ENCODE measurements at regions not wholly inside any gene's neighbourhood (a gene's known extent, or its start where the extent isn't known, plus 50 kb on each side); places are given as distances from the start of the nearest gene placed in this dataset.
A peak's percentile ranks its signal among the peaks of the same experiment; 100 is the strongest.

DNA sequence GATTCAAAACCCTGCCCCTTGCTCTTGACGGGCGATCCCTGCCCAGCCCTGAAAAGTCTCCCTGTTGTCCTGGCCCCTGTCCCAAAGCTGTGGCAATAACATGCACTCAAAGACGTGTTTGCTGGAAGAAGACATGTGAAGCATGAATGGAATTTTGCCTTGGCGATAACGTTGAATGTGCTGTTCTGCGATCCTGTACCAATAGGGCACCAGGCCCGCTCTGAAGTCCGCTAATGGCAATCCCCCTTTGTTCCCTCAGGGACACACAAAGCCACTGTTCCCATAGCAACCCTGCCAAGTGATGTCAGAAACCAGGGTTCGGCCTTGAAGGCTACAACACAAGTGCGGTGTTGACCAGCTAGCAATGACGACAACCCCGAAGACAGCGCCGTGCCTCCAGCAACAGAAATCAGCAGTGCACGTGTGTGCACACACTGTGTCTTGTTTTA lies 284.6 kb downstream of the KLF6 start:
- H3K4me3 ChIP-seq, result no peak overlapping the region
- no peaks in the 10 kb centered on the region for H3K9me3 ChIP-seq
- H3K36me3 ChIP-seq, result no peaks in the 10 kb centered on the region
- TF ChIP-seq, protein P1, sequence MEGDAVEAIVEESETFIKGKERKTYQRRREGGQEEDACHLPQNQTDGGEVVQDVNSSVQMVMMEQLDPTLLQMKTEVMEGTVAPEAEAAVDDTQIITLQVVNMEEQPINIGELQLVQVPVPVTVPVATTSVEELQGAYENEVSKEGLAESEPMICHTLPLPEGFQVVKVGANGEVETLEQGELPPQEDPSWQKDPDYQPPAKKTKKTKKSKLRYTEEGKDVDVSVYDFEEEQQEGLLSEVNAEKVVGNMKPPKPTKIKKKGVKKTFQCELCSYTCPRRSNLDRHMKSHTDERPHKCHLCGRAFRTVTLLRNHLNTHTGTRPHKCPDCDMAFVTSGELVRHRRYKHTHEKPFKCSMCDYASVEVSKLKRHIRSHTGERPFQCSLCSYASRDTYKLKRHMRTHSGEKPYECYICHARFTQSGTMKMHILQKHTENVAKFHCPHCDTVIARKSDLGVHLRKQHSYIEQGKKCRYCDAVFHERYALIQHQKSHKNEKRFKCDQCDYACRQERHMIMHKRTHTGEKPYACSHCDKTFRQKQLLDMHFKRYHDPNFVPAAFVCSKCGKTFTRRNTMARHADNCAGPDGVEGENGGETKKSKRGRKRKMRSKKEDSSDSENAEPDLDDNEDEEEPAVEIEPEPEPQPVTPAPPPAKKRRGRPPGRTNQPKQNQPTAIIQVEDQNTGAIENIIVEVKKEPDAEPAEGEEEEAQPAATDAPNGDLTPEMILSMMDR (IDR thresholded peaks at IDR 0.05), result no peak
- TF ChIP-seq POLR2AphosphoS5 (IDR thresholded peaks at IDR 0.05; ENCODE audit: insufficient read depth in 1 of 2, low read depth in 1 of 2), result peak; percentile 38
- peaks cover 7% of the 10 kb centered on the region for H3K4me1 ChIP-seq
- no peak overlapping the region for H3K27ac ChIP-seq
- no peak for DNase-seq (ENCODE audit: extremely low spot score in 2 of 2)
- intact Hi-C loops (cut with DNase I), result no loop called here
- H3K27me3 ChIP-seq, result no peaks in the 10 kb centered on the region

DNA sequence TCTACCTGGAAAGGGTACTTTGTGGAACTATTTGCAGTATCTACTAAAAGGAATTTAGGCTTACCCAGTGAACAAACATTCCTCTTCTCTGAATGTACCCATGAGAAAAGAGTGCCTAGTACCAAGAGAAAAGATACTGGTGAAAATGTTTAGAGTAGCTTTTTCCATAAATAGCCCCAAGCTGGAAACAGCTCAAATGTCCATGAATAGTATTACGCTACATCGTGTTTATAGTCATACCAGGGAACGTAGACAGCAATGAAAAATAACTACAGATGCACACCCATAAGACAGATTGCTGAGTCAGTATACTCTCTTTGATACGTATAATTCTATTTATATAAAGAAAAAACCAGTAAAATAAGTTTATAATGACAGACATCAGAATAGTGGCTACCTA lies 285.9 kb downstream of the KLF6 start:
- Histone ChIP-seq H3K4me1 (peaks cover 7% of the 10 kb centered on the region), H3K9me3 (no peaks in the 10 kb centered on the region), H3K4me3 (no peak overlapping the region), H3K27me3 (no peaks in the 10 kb centered on the region), H3K36me3 (no peaks in the 10 kb centered on the region), H3K27ac (peak overlapping the region; percentile 22)
- TF ChIP-seq POLR2AphosphoS5 (IDR thresholded peaks at IDR 0.05; ENCODE audit: insufficient read depth in 1 of 2, low read depth in 1 of 2) (peak in 1 of 2 donors; percentile 12), POLR2A (IDR thresholded peaks at IDR 0.05) (no peak)
- DNase-seq (ENCODE audit: extremely low spot score in 2 of 2), result no peak
- intact Hi-C loops (cut with DNase I), result no loop called here

DNA sequence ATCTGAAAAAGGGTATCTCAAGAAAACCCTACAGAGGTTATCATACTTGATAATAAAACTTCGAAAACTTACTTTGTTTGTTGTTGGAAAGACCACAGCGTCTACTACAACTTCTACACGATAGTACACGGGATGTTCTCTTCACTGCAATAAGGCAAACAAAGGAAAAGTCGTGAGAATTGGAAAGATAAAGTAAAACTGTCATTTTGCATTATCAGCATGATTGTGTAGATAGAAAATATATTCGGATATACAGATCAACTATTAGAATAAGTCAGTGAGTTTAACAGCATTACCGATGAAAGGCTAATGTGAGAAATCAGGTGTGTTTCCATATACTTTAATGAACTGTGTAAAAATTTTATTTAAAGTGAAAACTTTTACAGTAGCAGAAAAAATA lies 287.4 kb downstream of the KLF6 start:
- H3K36me3 ChIP-seq, result no peaks in the 10 kb centered on the region
- H3K4me1 ChIP-seq, result peaks cover 7% of the 10 kb centered on the region
- intact Hi-C loops (cut with DNase I), result no loop called here
- H3K9me3 ChIP-seq, result no peaks in the 10 kb centered on the region
- DNase-seq (ENCODE audit: extremely low spot score in 2 of 2), result no peak
- TF ChIP-seq POLR2A (IDR thresholded peaks at IDR 0.05) (no peak), POLR2AphosphoS5 (IDR thresholded peaks at IDR 0.05; ENCODE audit: insufficient read depth in 1 of 2, low read depth in 1 of 2) (no peak)
- TF ChIP-seq, protein P1 (IDR thresholded peaks at IDR 0.05), result no peak
- H3K27me3 ChIP-seq, result no peaks in the 10 kb centered on the region
- no peak overlapping the region for H3K27ac ChIP-seq
- H3K4me3 ChIP-seq, result no peak overlapping the region

GRCh38 chr10:3496138-3496537 lies 288.9 kb downstream of the KLF6 start:
- no peak for DNase-seq (ENCODE audit: extremely low spot score in 2 of 2)
- H3K4me3 ChIP-seq, result no peak overlapping the region
- TF ChIP-seq, protein P1 (IDR thresholded peaks at IDR 0.05), result no peak
- TF ChIP-seq POLR2AphosphoS5 (IDR thresholded peaks at IDR 0.05; ENCODE audit: insufficient read depth in 1 of 2, low read depth in 1 of 2) (no peak), POLR2A (IDR thresholded peaks at IDR 0.05) (no peak)
- no peak overlapping the region for H3K27ac ChIP-seq
- intact Hi-C loops (cut with DNase I), result no loop called here
- no peaks in the 10 kb centered on the region for H3K9me3 ChIP-seq
- H3K27me3 ChIP-seq, result no peaks in the 10 kb centered on the region
- peaks cover 7% of the 10 kb centered on the region for H3K4me1 ChIP-seq
- H3K36me3 ChIP-seq, result no peaks in the 10 kb centered on the region

DNA sequence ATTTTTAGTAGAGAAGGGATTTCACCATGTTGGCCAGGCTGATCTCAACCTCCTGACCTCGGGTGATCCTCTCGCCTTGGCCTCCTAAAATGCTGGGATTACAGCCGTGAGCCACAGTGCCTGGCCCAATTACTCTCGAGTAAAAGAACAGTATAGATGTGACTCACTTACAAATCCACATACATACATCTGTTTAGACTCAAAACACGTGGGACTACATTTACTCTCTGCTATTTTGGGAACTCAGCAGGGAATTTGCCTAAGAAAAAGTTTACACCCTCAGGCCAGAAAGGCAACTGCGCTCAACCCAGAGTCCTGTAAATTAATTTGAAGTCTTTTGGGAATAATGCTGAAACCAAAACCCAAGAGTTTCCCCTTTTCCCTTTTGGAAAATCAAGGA lies 289.7 kb downstream of the KLF6 start:
- H3K27me3 ChIP-seq, result no peaks in the 10 kb centered on the region
- H3K4me3 ChIP-seq, result no peak overlapping the region
- H3K27ac ChIP-seq, result peak overlapping the region; percentile 77
- TF ChIP-seq, protein P1 (IDR thresholded peaks at IDR 0.05), result no peak
- TF ChIP-seq POLR2AphosphoS5 (IDR thresholded peaks at IDR 0.05; ENCODE audit: insufficient read depth in 1 of 2, low read depth in 1 of 2), result no peak
- TF ChIP-seq POLR2A (IDR thresholded peaks at IDR 0.05), result no peak
- DNase-seq (ENCODE audit: extremely low spot score in 2 of 2), result no peak
- no peaks in the 10 kb centered on the region for H3K36me3 ChIP-seq
- H3K9me3 ChIP-seq, result no peaks in the 10 kb centered on the region
- intact Hi-C loops (cut with DNase I), result no loop called here
- H3K4me1 ChIP-seq, result peaks cover 1% of the 10 kb centered on the region

Data from vagina (tissue), 2 donors.